Adipocyte (in vitro differentiated cells): ENCODE measurements at regions not wholly inside any gene's neighbourhood (a gene's known extent, or its start where the extent isn't known, plus 50 kb on each side); places are given as distances from the start of the nearest gene placed in this dataset.
A peak's percentile ranks its signal among the peaks of the same experiment; 100 is the strongest.

Experiments
- DNase-seq: peaks from one replicate; pipeline ENCODE4 v3.0.0-alpha.2; 2015; ENCODE audit warnings: low read depth
- H3K27me3 ChIP-seq: replicated peaks from 2 replicates; pipeline ENCODE4 v1.7.0; 2013; ENCODE audit warnings: mild to moderate bottlenecking, low read length, moderate library complexity; ENCODE audit not compliant: control insufficient read depth, insufficient read depth
- H3K36me3 ChIP-seq: 2 replicates; pipeline ENCODE4 v1.7.0; 2013; ENCODE audit warnings: low read length, mild to moderate bottlenecking, moderate library complexity; ENCODE audit not compliant: control insufficient read depth, insufficient read depth, severe bottlenecking
- H3K4me1 ChIP-seq: 2 replicates; pipeline ENCODE4 v1.7.0; 2013; ENCODE audit warnings: mild to moderate bottlenecking, low read length, moderate library complexity; ENCODE audit not compliant: control insufficient read depth, insufficient read depth
- H3K4me3 ChIP-seq: 2 replicates; pipeline ENCODE4 v1.7.0; 2013; ENCODE audit warnings: mild to moderate bottlenecking, low read length, moderate library complexity
- H3K9ac ChIP-seq: 2 replicates; pipeline ENCODE4 v1.7.0; 2013; ENCODE audit warnings: mild to moderate bottlenecking, low read length, moderate library complexity
- H3K9me3 ChIP-seq: 2 replicates; pipeline ENCODE4 v1.7.0; 2013; ENCODE audit warnings: mild to moderate bottlenecking, low read length, moderate library complexity; ENCODE audit not compliant: control insufficient read depth

- Histone ChIP-seq H3K9ac (no peak overlapping the region), H3K36me3 (no peaks in the 10 kb centered on the region), H3K4me3 (no peak overlapping the region), H3K4me1 (peaks cover 10% of the 10 kb centered on the region), H3K9me3 (no peaks in the 10 kb centered on the region), H3K27me3 (no peaks in the 10 kb centered on the region)
- DNase-seq = no peak
Measured at GRCh38 chr13:76795701-76796695, 90.2 kb downstream of the KCTD12 start.

GRCh38 chr13:76792731-76793347 lies 93.4 kb downstream of the KCTD12 start:
- peak; percentile 63 for DNase-seq
- no peaks in the 10 kb centered on the region for H3K9me3 ChIP-seq
- no peaks in the 10 kb centered on the region for H3K27me3 ChIP-seq
- H3K9ac ChIP-seq = peak overlapping the region; percentile 3
- H3K4me3 ChIP-seq = no peak overlapping the region
- peaks cover 26% of the 10 kb centered on the region for H3K4me1 ChIP-seq
- H3K36me3 ChIP-seq = no peaks in the 10 kb centered on the region

GRCh38 chr13:76790980-76791819 lies 95.0 kb downstream of the KCTD12 start:
- Histone ChIP-seq H3K27me3 (no peaks in the 10 kb centered on the region), H3K4me1 (peaks cover 26% of the 10 kb centered on the region), H3K36me3 (no peaks in the 10 kb centered on the region), H3K9me3 (no peaks in the 10 kb centered on the region), H3K4me3 (no peak overlapping the region), H3K9ac (no peak overlapping the region)
- no peak for DNase-seq

GRCh38 chr13:76790526-76790925 lies 95.7 kb downstream of the KCTD12 start:
- Histone ChIP-seq H3K9ac (no peak overlapping the region), H3K4me3 (no peak overlapping the region), H3K9me3 (no peaks in the 10 kb centered on the region), H3K36me3 (no peaks in the 10 kb centered on the region), H3K4me1 (peaks cover 26% of the 10 kb centered on the region), H3K27me3 (no peaks in the 10 kb centered on the region)
- peak; percentile 29 for DNase-seq

GRCh38 chr13:76783798-76784197 lies 102.4 kb downstream of the KCTD12 start:
- H3K9me3 ChIP-seq = no peaks in the 10 kb centered on the region
- no peak for DNase-seq
- H3K4me3 ChIP-seq = no peak overlapping the region
- H3K4me1 ChIP-seq = peaks cover 10% of the 10 kb centered on the region
- no peaks in the 10 kb centered on the region for H3K36me3 ChIP-seq
- H3K9ac ChIP-seq = no peak overlapping the region
- H3K27me3 ChIP-seq = no peaks in the 10 kb centered on the region

GRCh38 chr13:76778853-76779252 lies 107.4 kb downstream of the KCTD12 start:
- Histone ChIP-seq H3K4me1 (peaks cover 13% of the 10 kb centered on the region), H3K9me3 (no peaks in the 10 kb centered on the region), H3K9ac (no peak overlapping the region), H3K36me3 (no peaks in the 10 kb centered on the region), H3K4me3 (no peak overlapping the region), H3K27me3 (no peaks in the 10 kb centered on the region)
- peak; percentile 65 for DNase-seq

GRCh38 chr13:76777096-76777495 lies 109.1 kb downstream of the KCTD12 start:
- no peaks in the 10 kb centered on the region for H3K27me3 ChIP-seq

GRCh38 chr13:76775088-76775740 lies 111.0 kb downstream of the KCTD12 start:
- Histone ChIP-seq H3K27me3 (no peaks in the 10 kb centered on the region), H3K36me3 (no peaks in the 10 kb centered on the region), H3K9me3 (no peaks in the 10 kb centered on the region), H3K4me3 (no peak overlapping the region), H3K9ac (no peak overlapping the region), H3K4me1 (peaks cover 24% of the 10 kb centered on the region)
- DNase-seq = no peak

More at GRCh38 chr13:76777096-76777495, 109.1 kb downstream of the KCTD12 start:
- H3K9me3 ChIP-seq = no peaks in the 10 kb centered on the region
- DNase-seq = no peak
- H3K36me3 ChIP-seq = no peaks in the 10 kb centered on the region
- H3K4me1 ChIP-seq = peaks cover 23% of the 10 kb centered on the region
- H3K9ac ChIP-seq = no peak overlapping the region
- no peak overlapping the region for H3K4me3 ChIP-seq

- H3K27me3 ChIP-seq = no peaks in the 10 kb centered on the region
- H3K36me3 ChIP-seq = no peaks in the 10 kb centered on the region
- DNase-seq = peak; percentile 79
- H3K9me3 ChIP-seq = no peaks in the 10 kb centered on the region
- no peak overlapping the region for H3K9ac ChIP-seq
- H3K4me3 ChIP-seq = peak overlapping the region; percentile 8
- H3K4me1 ChIP-seq = peaks cover 30% of the 10 kb centered on the region
Measured at GRCh38 chr13:76773448-76774094, 112.6 kb downstream of the KCTD12 start.

- no peak for DNase-seq
- peaks cover 29% of the 10 kb centered on the region for H3K4me1 ChIP-seq
- H3K27me3 ChIP-seq = no peaks in the 10 kb centered on the region
Measured at GRCh38 chr13:76772241-76772640, 114.0 kb downstream of the KCTD12 start.

More at GRCh38 chr13:76772241-76772640, 114.0 kb downstream of the KCTD12 start:
- no peaks in the 10 kb centered on the region for H3K9me3 ChIP-seq
- H3K9ac ChIP-seq = no peak overlapping the region
- H3K4me3 ChIP-seq = no peak overlapping the region
- H3K36me3 ChIP-seq = no peaks in the 10 kb centered on the region
